WTC11 (cell line): ENCODE measurements at regions not wholly inside any gene's neighbourhood (a gene's known extent, or its start where the extent isn't known, plus 50 kb on each side); places are given as distances from the start of the nearest gene placed in this dataset.

ENCODE experiments used
- ATAC-seq: fragments of 200-7000 bp; cut with Tn5 transposase; 2 replicates; pipeline ENCODE4 v1.10.0; 2021; ENCODE audit warnings: mild to moderate bottlenecking, moderate library complexity
- CTCF ChIA-PET: fragments of 300-600 bp; sonication (Branson Sonifier 250); formaldehyde crosslinking; loops from one replicate; lab custom pipeline; 2021; ENCODE audit warnings: antibody characterized with exemption; lab: Charles Lee
- POLR2A ChIA-PET: fragments of 350-600 bp; sonication (Branson Sonifier 250); formaldehyde crosslinking; loops from one replicate; lab custom pipeline; 2021; ENCODE audit warnings: antibody characterized with exemption; lab: Charles Lee
- DNase-seq: peaks from one replicate; pipeline ENCODE4 v3.0.0; 2021; ENCODE audit warnings: low spot score
- H3K27ac Mint-ChIP-seq: 2 replicates; pipeline ENCODE4 v1.8.0; 2021; ENCODE audit warnings: mixed read lengths
- H3K27me3 Mint-ChIP-seq: 2 replicates; pipeline ENCODE4 v1.8.0; 2021; ENCODE audit warnings: low read depth, mild to moderate bottlenecking, moderate library complexity, mixed read lengths
- H3K36me3 Mint-ChIP-seq: 2 replicates; pipeline ENCODE4 v1.8.0; 2021; ENCODE audit warnings: mixed read lengths
- H3K4me1 Mint-ChIP-seq: 2 replicates; pipeline ENCODE4 v1.8.0; 2022; ENCODE audit warnings: mixed read lengths
- H3K4me3 Mint-ChIP-seq: 2 replicates; pipeline ENCODE4 v1.8.0; 2021; ENCODE audit warnings: mild to moderate bottlenecking, moderate library complexity, mixed read lengths
- H3K9me3 Mint-ChIP-seq: 2 replicates; pipeline ENCODE4 v1.8.0; 2021; ENCODE audit warnings: mixed read lengths
- AFF4 ChIP-seq: sonication (generic); formaldehyde crosslinking; IDR thresholded peaks from 2 replicates; pipeline ENCODE4 v1.8.1; 2023; ENCODE audit warnings: mild to moderate bottlenecking, missing genetic modification reagents, borderline replicate concordance
- CBFB ChIP-seq: sonication (generic); formaldehyde crosslinking; IDR thresholded peaks from 2 replicates; pipeline ENCODE4 v1.8.1; 2022; ENCODE audit warnings: mild to moderate bottlenecking, low read depth, missing genetic modification reagents
- CREM ChIP-seq: sonication (generic); formaldehyde crosslinking; IDR thresholded peaks from 2 replicates; pipeline ENCODE4 v1.8.1; 2022; ENCODE audit warnings: mild to moderate bottlenecking, missing genetic modification reagents, moderate library complexity
- CTCF ChIP-seq: fragments of 200-600 bp; IDR thresholded peaks from 2 replicates; pipeline ENCODE4 v1.8.0; 2022; ENCODE audit warnings: antibody characterized with exemption
- E2F5 ChIP-seq: sonication (generic); formaldehyde crosslinking; IDR thresholded peaks from 2 replicates; pipeline ENCODE4 v1.8.1; 2022; ENCODE audit warnings: mild to moderate bottlenecking, moderate library complexity, missing genetic modification reagents
- ESRRA ChIP-seq: sonication (generic); formaldehyde crosslinking; IDR thresholded peaks from 2 replicates; pipeline ENCODE4 v1.8.1; 2022; ENCODE audit warnings: mild to moderate bottlenecking, missing genetic modification reagents, borderline replicate concordance
- NFE2L1 ChIP-seq: sonication (generic); formaldehyde crosslinking; IDR thresholded peaks from 2 replicates; pipeline ENCODE4 v1.8.1; 2023; ENCODE audit warnings: missing genetic modification reagents
- NR1H2 ChIP-seq: sonication (generic); formaldehyde crosslinking; IDR thresholded peaks from 2 replicates; pipeline ENCODE4 v1.9.0; 2021; ENCODE audit warnings: mild to moderate bottlenecking, moderate library complexity, missing genetic modification reagents
- NR2C2 ChIP-seq: sonication (generic); formaldehyde crosslinking; IDR thresholded peaks from 2 replicates; pipeline ENCODE4 v1.8.0; 2022; ENCODE audit warnings: mild to moderate bottlenecking, missing genetic modification reagents
- NR3C1 ChIP-seq: sonication (generic); formaldehyde crosslinking; conservative IDR thresholded peaks from 2 replicates; pipeline ENCODE4 v1.8.1; 2023; ENCODE audit warnings: low read depth, mild to moderate bottlenecking, missing genetic modification reagents
- PRDM15 ChIP-seq: sonication (generic); formaldehyde crosslinking; IDR thresholded peaks from 2 replicates; pipeline ENCODE4 v1.8.0; 2022; ENCODE audit warnings: missing genetic modification reagents
- SMAD4 ChIP-seq: sonication (generic); formaldehyde crosslinking; IDR thresholded peaks from 2 replicates; pipeline ENCODE4 v1.8.0; 2022; ENCODE audit warnings: mild to moderate bottlenecking, missing genetic modification reagents
- TEAD1 ChIP-seq: sonication (generic); formaldehyde crosslinking; IDR thresholded peaks from 2 replicates; pipeline ENCODE4 v1.8.0; 2022; ENCODE audit warnings: mild to moderate bottlenecking, missing genetic modification reagents
- USF1 ChIP-seq: sonication (generic); formaldehyde crosslinking; IDR thresholded peaks from 2 replicates; pipeline ENCODE4 v1.8.0; 2022; ENCODE audit warnings: mild to moderate bottlenecking, missing genetic modification reagents
- ZBTB43 ChIP-seq: sonication (generic); formaldehyde crosslinking; IDR thresholded peaks from 2 replicates; pipeline ENCODE4 v1.8.1; 2023; ENCODE audit warnings: mild to moderate bottlenecking, missing genetic modification reagents
- ZMAT4 ChIP-seq: fragments of 250-450 bp; sonication (Bioruptor Pico); IDR thresholded peaks from 2 replicates; pipeline ENCODE4 v1.9.0; 2021; ENCODE audit warnings: mild to moderate bottlenecking
- ZNF219 ChIP-seq: sonication (generic); formaldehyde crosslinking; IDR thresholded peaks from 2 replicates; pipeline ENCODE4 v1.8.0; 2023; ENCODE audit warnings: missing genetic modification reagents, mild to moderate bottlenecking, borderline replicate concordance
- ZNF232 ChIP-seq: sonication (generic); formaldehyde crosslinking; IDR thresholded peaks from 2 replicates; pipeline ENCODE4 v1.8.0; 2022; ENCODE audit warnings: mild to moderate bottlenecking, missing genetic modification reagents
- ZNF423 ChIP-seq: fragments of 250-450 bp; sonication (Bioruptor Pico); IDR thresholded peaks from 2 replicates; pipeline ENCODE4 v2.1.2; 2022; ENCODE audit warnings: mild to moderate bottlenecking, moderate library complexity

GRCh38 chr5:1949253-1949652, 66.5 kb upstream of the IRX4 start:
- POLR2A ChIA-PET = no interaction called here
- H3K4me3 Mint-ChIP-seq = no peak overlapping the region
- no peak overlapping the region for H3K27ac Mint-ChIP-seq
- peaks cover 41% of the 10 kb centered on the region for H3K4me1 Mint-ChIP-seq
- no peak for TF ChIP-seq USF1
- TF ChIP-seq PRDM15 (CRISPR knock-in tag) = no peak
- TF ChIP-seq E2F5 (CRISPR knock-in tag) = no peak
- no peak for TF ChIP-seq CBFB (CRISPR knock-in tag)
- no peak for TF ChIP-seq ZNF423 (CRISPR knock-in tag)
- TF ChIP-seq AFF4 = no peak
- TF ChIP-seq ZBTB43 (CRISPR knock-in tag) = no peak
- TF ChIP-seq ZNF219 = no peak
- no peak for TF ChIP-seq TEAD1 (CRISPR knock-in tag)
- TF ChIP-seq NR1H2 (CRISPR knock-in tag) = no peak
- TF ChIP-seq CREM (CRISPR knock-in tag) = no peak
- TF ChIP-seq ESRRA (CRISPR knock-in tag) = no peak
- TF ChIP-seq ZNF232 = no peak
- TF ChIP-seq NR3C1 (CRISPR knock-in tag) = no peak
- TF ChIP-seq SMAD4 (CRISPR knock-in tag) = no peak
- TF ChIP-seq ZMAT4 (CRISPR knock-in tag) = no peak
- TF ChIP-seq NR2C2 (CRISPR knock-in tag) = no peak
- TF ChIP-seq NFE2L1 (CRISPR knock-in tag) = no peak
- TF ChIP-seq CTCF = no peak
- peaks cover 2% of the 10 kb centered on the region; the same call in 1 of the 2 replicates for H3K36me3 Mint-ChIP-seq
- CTCF ChIA-PET = no interaction called here
- no peaks in the 10 kb centered on the region for H3K27me3 Mint-ChIP-seq
- ATAC-seq = no peak
- DNase-seq = no peak
- no peaks in the 10 kb centered on the region for H3K9me3 Mint-ChIP-seq
